Endodermal cell (in vitro differentiated cells): ENCODE measurements at regions not wholly inside any gene's neighbourhood (a gene's known extent, or its start where the extent isn't known, plus 50 kb on each side); places are given as distances from the start of the nearest gene placed in this dataset.

Experiments
- DNase-seq: peaks from one replicate; pipeline ENCODE4 v3.0.0-alpha.2; 2017
- H3K27ac ChIP-seq: 2 replicates; pipeline ENCODE4 v1.5.1; 2013; ENCODE audit warnings: mild to moderate bottlenecking, low read depth, low read length, moderate library complexity
- H3K27me3 ChIP-seq: 2 replicates; pipeline ENCODE4 v1.6.1; 2013; ENCODE audit warnings: mild to moderate bottlenecking, low read length, moderate library complexity; ENCODE audit not compliant: insufficient read depth, control insufficient read depth, poor library complexity, severe bottlenecking
- H3K36me3 ChIP-seq: 2 replicates; pipeline ENCODE4 v1.7.0; 2013; ENCODE audit warnings: mild to moderate bottlenecking, low read length, moderate library complexity; ENCODE audit not compliant: control insufficient read depth, insufficient read depth
- H3K4me1 ChIP-seq: one replicate; pipeline ENCODE4 v1.7.0; 2013; ENCODE audit warnings: low read length; ENCODE audit not compliant: control insufficient read depth, insufficient read depth
- H3K4me3 ChIP-seq: 2 replicates; pipeline ENCODE4 v1.5.1; 2013; ENCODE audit warnings: mild to moderate bottlenecking, low read length, moderate library complexity
- H3K9ac ChIP-seq: 2 replicates; pipeline ENCODE4 v1.6.1; 2013; ENCODE audit warnings: mild to moderate bottlenecking, low read length, moderate library complexity; ENCODE audit not compliant: poor library complexity, severe bottlenecking; ENCODE audit errors: extremely low read depth
- H3K9me3 ChIP-seq: 2 replicates; pipeline ENCODE4 v1.6.1; 2013; ENCODE audit warnings: mild to moderate bottlenecking, low read length, moderate library complexity; ENCODE audit not compliant: control insufficient read depth
- H3K27ac Mint-ChIP-seq: 2 replicates; pipeline ENCODE4 v1.8.0; 2020; ENCODE audit warnings: mixed read lengths
- H3K27me3 Mint-ChIP-seq: 2 replicates; pipeline ENCODE4 v1.8.0; 2021; ENCODE audit warnings: mild to moderate bottlenecking, mixed read lengths; ENCODE audit not compliant: insufficient read depth
- H3K36me3 Mint-ChIP-seq: 2 replicates; pipeline ENCODE4 v1.8.0; 2020; ENCODE audit warnings: low read depth, mixed read lengths
- H3K4me1 Mint-ChIP-seq: 2 replicates; pipeline ENCODE4 v1.8.0; 2020; ENCODE audit warnings: mixed read lengths
- H3K4me3 Mint-ChIP-seq: 2 replicates; pipeline ENCODE4 v1.8.0; 2020; ENCODE audit warnings: mild to moderate bottlenecking, moderate library complexity, mixed read lengths
- H3K9me3 Mint-ChIP-seq: 2 replicates; pipeline ENCODE4 v1.8.0; 2020; ENCODE audit warnings: mild to moderate bottlenecking, mixed read lengths
- WGBS, 2 experiments: methylation state at CpG; one replicate each; pipeline versions ENCODE4 v1.1.5 to v1.1.7; 2013; ENCODE audit warnings: missing lambda C conversion rate in 2 of 2, mixed read lengths in 1 of 2; ENCODE audit not compliant: insufficient coverage in 1 of 2, insufficient read length in 1 of 2; 5-methylcytosine and 5-hydroxymethylcytosine counted together
- TF ChIP-seq, protein P1 (sequence below): fragments of 200-600 bp; sonication (generic); conservative IDR thresholded peaks from 2 replicates; pipeline ENCODE4 v1.5.0; 2021; ENCODE audit warnings: antibody characterized with exemption, mild to moderate bottlenecking

DNA sequence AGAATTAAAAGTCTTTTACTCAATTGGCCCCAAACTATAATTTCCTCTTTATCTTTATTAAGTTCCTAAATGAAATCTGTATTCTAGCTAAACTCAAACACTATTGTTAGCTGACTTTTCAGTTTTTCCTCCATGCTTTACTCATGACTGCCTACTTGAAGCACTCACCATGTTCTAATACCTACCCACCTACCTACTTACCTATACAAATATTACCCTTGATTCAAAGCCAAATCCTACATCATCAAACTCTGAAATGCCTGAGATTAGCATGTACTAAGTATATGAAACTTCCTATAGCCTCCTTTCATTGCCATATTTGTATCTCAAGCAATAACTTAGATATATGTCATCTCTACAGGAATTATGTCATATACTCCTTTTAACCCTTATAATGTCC is 259.7 kb downstream of the HDGFL1 start:
- Histone ChIP-seq H3K4me3 (no peak overlapping the region), H3K4me1 (no peaks in the 10 kb centered on the region), H3K27me3 (no peaks in the 10 kb centered on the region), H3K9ac (no peak overlapping the region), H3K36me3 (no peaks in the 10 kb centered on the region), H3K9me3 (no peaks in the 10 kb centered on the region), H3K27ac (no peak overlapping the region)
- TF ChIP-seq, protein P1, sequence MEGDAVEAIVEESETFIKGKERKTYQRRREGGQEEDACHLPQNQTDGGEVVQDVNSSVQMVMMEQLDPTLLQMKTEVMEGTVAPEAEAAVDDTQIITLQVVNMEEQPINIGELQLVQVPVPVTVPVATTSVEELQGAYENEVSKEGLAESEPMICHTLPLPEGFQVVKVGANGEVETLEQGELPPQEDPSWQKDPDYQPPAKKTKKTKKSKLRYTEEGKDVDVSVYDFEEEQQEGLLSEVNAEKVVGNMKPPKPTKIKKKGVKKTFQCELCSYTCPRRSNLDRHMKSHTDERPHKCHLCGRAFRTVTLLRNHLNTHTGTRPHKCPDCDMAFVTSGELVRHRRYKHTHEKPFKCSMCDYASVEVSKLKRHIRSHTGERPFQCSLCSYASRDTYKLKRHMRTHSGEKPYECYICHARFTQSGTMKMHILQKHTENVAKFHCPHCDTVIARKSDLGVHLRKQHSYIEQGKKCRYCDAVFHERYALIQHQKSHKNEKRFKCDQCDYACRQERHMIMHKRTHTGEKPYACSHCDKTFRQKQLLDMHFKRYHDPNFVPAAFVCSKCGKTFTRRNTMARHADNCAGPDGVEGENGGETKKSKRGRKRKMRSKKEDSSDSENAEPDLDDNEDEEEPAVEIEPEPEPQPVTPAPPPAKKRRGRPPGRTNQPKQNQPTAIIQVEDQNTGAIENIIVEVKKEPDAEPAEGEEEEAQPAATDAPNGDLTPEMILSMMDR: no peak
- H3K4me1 Mint-ChIP-seq: peaks cover 10% of the 10 kb centered on the region
- H3K9me3 Mint-ChIP-seq: no peaks in the 10 kb centered on the region
- no peaks in the 10 kb centered on the region for H3K27me3 Mint-ChIP-seq
- no peak overlapping the region for H3K4me3 Mint-ChIP-seq
- H3K27ac Mint-ChIP-seq: peak overlapping the region; percentile 13
- no peaks in the 10 kb centered on the region for H3K36me3 Mint-ChIP-seq
- no peak for DNase-seq

DNA sequence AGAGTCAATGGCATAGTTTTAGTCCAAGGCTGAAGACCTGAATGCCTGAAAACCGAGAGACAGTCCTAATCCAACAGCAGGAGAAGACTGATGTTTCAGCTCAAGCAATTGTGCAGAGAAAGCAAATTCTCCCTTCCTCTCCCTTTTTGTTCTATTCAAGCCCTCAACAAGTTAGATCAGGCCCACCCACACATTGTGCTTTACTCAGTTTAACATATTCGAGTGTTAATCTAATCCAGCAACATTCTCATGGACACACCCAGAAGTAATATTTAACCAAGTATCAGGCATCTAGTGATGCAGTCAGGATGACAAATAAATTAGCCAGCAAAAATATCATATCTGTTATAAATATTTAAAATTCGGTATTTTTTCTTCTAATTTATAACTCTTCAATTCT is 261.1 kb downstream of the HDGFL1 start:
- H3K27me3 Mint-ChIP-seq: no peaks in the 10 kb centered on the region

DNA sequence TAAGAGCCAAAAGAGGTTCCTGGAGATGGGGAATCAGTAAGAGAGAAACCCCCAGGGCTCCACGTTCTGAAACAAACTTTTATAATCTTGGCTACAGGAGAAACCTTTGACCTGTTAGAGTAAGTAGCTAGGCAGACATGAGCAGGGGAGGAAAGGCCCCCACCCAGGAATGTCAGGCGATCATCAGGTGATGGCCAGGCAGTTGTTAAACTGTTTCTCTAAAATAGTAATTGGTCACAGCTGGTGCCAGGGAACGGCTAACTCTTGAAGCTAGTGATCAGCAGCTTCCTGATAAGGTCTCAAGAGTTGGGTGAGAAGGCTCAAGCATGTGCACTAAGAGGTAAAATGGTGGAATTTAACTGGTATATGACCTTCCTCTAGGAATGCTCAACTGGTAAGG is 263.8 kb downstream of the HDGFL1 start:
- no peaks in the 10 kb centered on the region for H3K4me1 ChIP-seq
- Mint-ChIP-seq H3K36me3 (peaks cover 4% of the 10 kb centered on the region), H3K9me3 (peaks cover 14% of the 10 kb centered on the region), H3K4me3 (no peak overlapping the region), H3K27ac (no peak overlapping the region), H3K27me3 (no peaks in the 10 kb centered on the region), H3K4me1 (peaks cover 9% of the 10 kb centered on the region)
- TF ChIP-seq, protein P1: no peak
- no peak overlapping the region for H3K27ac ChIP-seq
- H3K9ac ChIP-seq: no peak overlapping the region
- H3K9me3 ChIP-seq: peaks cover 3% of the 10 kb centered on the region
- DNase-seq: no peak
- H3K36me3 ChIP-seq: no peaks in the 10 kb centered on the region
- H3K4me3 ChIP-seq: no peak overlapping the region
- H3K27me3 ChIP-seq: no peaks in the 10 kb centered on the region
- WGBS, 2 experiments: 82 to 100% methylated on average over 2 to 3 of the region's 3 CpGs

More for the DNA sequence above, 261.1 kb downstream of the HDGFL1 start:
- Mint-ChIP-seq H3K4me1 (peaks cover 10% of the 10 kb centered on the region), H3K27ac (no peak overlapping the region), H3K36me3 (peaks cover 3% of the 10 kb centered on the region), H3K4me3 (no peak overlapping the region), H3K9me3 (peaks cover 7% of the 10 kb centered on the region)
- no peak overlapping the region for H3K9ac ChIP-seq
- H3K9me3 ChIP-seq: no peaks in the 10 kb centered on the region
- DNase-seq: no peak
- H3K27me3 ChIP-seq: no peaks in the 10 kb centered on the region
- TF ChIP-seq, protein P1: no peak
- no peak overlapping the region for H3K4me3 ChIP-seq
- no peaks in the 10 kb centered on the region for H3K4me1 ChIP-seq
- H3K27ac ChIP-seq: no peak overlapping the region
- no peaks in the 10 kb centered on the region for H3K36me3 ChIP-seq
- WGBS, 2 experiments: 97 to 100% methylated on average over 1 to 2 of the region's 3 CpGs
